ENCODE measurements at regions not wholly inside any gene's neighbourhood (a gene's known extent, or its start where the extent isn't known, plus 50 kb on each side); places are given as distances from the start of the nearest gene placed in this dataset.
"Not testable (repeated sequence)": the region's sequence is repeated elsewhere in the genome, so short reads cannot be mapped to it uniquely, and the experiment has no call there.

GRCh38 chr2:221961561-221961960, 337.2 kb downstream of the PAX3 start:
- Histone ChIP-seq H3K9ac (ENCODE audit: insufficient read depth in 1 of 2, low read length in 2 of 2) (no peak overlapping the region), H3K27me3 (ENCODE audit: control insufficient read depth in 3 of 3, insufficient read depth in 3 of 3, low read length in 2 of 3) (no peaks in the 10 kb centered on the region), H3K27ac (ENCODE audit: low read depth in 1 of 2, low read length in 1 of 2) (no peak overlapping the region), H3K4me1 (ENCODE audit: control insufficient read depth in 5 of 5, insufficient read depth in 5 of 5, low read length in 5 of 5) (no peaks in the 10 kb centered on the region), H3K4me3 (no peak overlapping the region), H3K9me3 (ENCODE audit: control insufficient read depth in 4 of 4, insufficient read depth in 3 of 4, low read length in 3 of 4) (no peaks in the 10 kb centered on the region), H3K36me3 (ENCODE audit: control insufficient read depth in 4 of 4, insufficient read depth in 4 of 4, low read length in 4 of 4) (no peaks in the 10 kb centered on the region)
- DNase-seq: no peak
- TF ChIP-seq CTCF (IDR thresholded peaks at IDR 0.05; ENCODE audit: control extremely low read depth, extremely low read depth): no peak
- 94 to 95% methylated on average over 14 of the region's 14 CpGs for WGBS, 2 donors
- no peak for ATAC-seq (ENCODE audit: insufficient read depth, low FRiP score)

GRCh38 chr2:221958224-221958623, 340.6 kb downstream of the PAX3 start:
- TF ChIP-seq CTCF (IDR thresholded peaks at IDR 0.05; ENCODE audit: control extremely low read depth, extremely low read depth): no peak
- Histone ChIP-seq H3K27me3 (ENCODE audit: control insufficient read depth in 3 of 3, insufficient read depth in 3 of 3, low read length in 2 of 3) (no peaks in the 10 kb centered on the region), H3K9me3 (ENCODE audit: control insufficient read depth in 4 of 4, insufficient read depth in 3 of 4, low read length in 3 of 4) (no peaks in the 10 kb centered on the region), H3K27ac (ENCODE audit: low read depth in 1 of 2, low read length in 1 of 2) (no peak overlapping the region), H3K9ac (ENCODE audit: insufficient read depth in 1 of 2, low read length in 2 of 2) (no peak overlapping the region), H3K4me1 (ENCODE audit: control insufficient read depth in 5 of 5, insufficient read depth in 5 of 5, low read length in 5 of 5) (no peaks in the 10 kb centered on the region), H3K4me3 (no peak overlapping the region), H3K36me3 (ENCODE audit: control insufficient read depth in 4 of 4, insufficient read depth in 4 of 4, low read length in 4 of 4) (no peaks in the 10 kb centered on the region)
- no peak for DNase-seq
- no peak for ATAC-seq (ENCODE audit: insufficient read depth, low FRiP score)
- 87 to 91% methylated on average over 2 of the region's 2 CpGs for WGBS, 2 donors

- no peak overlapping the region for H3K9ac ChIP-seq (ENCODE audit: insufficient read depth in 1 of 2, low read length in 2 of 2)
- no peak for ATAC-seq (ENCODE audit: insufficient read depth, low FRiP score)
- H3K9me3 ChIP-seq (ENCODE audit: control insufficient read depth in 4 of 4, insufficient read depth in 3 of 4, low read length in 3 of 4): no peaks in the 10 kb centered on the region
- H3K27ac ChIP-seq (ENCODE audit: low read depth in 1 of 2, low read length in 1 of 2): no peak overlapping the region
- DNase-seq: no peak
- H3K36me3 ChIP-seq (ENCODE audit: control insufficient read depth in 4 of 4, insufficient read depth in 4 of 4, low read length in 4 of 4): no peaks in the 10 kb centered on the region
- peaks cover 0 to 2% (median 0%) of the 10 kb centered on the region in 3 donors for H3K27me3 ChIP-seq (ENCODE audit: control insufficient read depth in 3 of 3, insufficient read depth in 3 of 3, low read length in 2 of 3)
- WGBS, 2 donors: 93 to 96% methylated on average over 8 of the region's 8 CpGs
- TF ChIP-seq CTCF (IDR thresholded peaks at IDR 0.05; ENCODE audit: control extremely low read depth, extremely low read depth): no peak
- H3K4me3 ChIP-seq: no peak overlapping the region
- H3K4me1 ChIP-seq (ENCODE audit: control insufficient read depth in 5 of 5, insufficient read depth in 5 of 5, low read length in 5 of 5): no peaks in the 10 kb centered on the region
Measured at GRCh38 chr2:221948076-221948475, 350.7 kb downstream of the PAX3 start.

GRCh38 chr2:221944452-221944851, 354.3 kb downstream of the PAX3 start:
- not testable (repeated sequence) for H3K9ac ChIP-seq (ENCODE audit: insufficient read depth in 1 of 2, low read length in 2 of 2); ATAC-seq (ENCODE audit: insufficient read depth, low FRiP score); H3K27me3 ChIP-seq (ENCODE audit: control insufficient read depth in 3 of 3, insufficient read depth in 3 of 3, low read length in 2 of 3); H3K9me3 ChIP-seq (ENCODE audit: control insufficient read depth in 4 of 4, insufficient read depth in 3 of 4, low read length in 3 of 4); H3K4me3 ChIP-seq; H3K27ac ChIP-seq (ENCODE audit: low read depth in 1 of 2, low read length in 1 of 2); H3K4me1 ChIP-seq (ENCODE audit: control insufficient read depth in 5 of 5, insufficient read depth in 5 of 5, low read length in 5 of 5); DNase-seq; H3K36me3 ChIP-seq (ENCODE audit: control insufficient read depth in 4 of 4, insufficient read depth in 4 of 4, low read length in 4 of 4)
- WGBS, 2 donors: 84 to 88% methylated on average over 3 of the region's 3 CpGs

Data from lung (tissue), 11 donors.